ENCODE measurements at regions not wholly inside any gene's neighbourhood (a gene's known extent, or its start where the extent isn't known, plus 50 kb on each side); places are given as distances from the start of the nearest gene placed in this dataset.

GRCh38 chr9:25948182-25948581 lies 269.9 kb upstream of the TUSC1 start:
- POLR2A ChIA-PET = interaction anchor here (0.6 kb wide), 1 partner anchor 136 kb away, joined by 3 read pairs; no protein-coding TSS in a partner anchor
- intact Hi-C loops (cut with micrococcal nuclease; ENCODE audit: unreplicated experiment) = no loop called here
- ATAC-seq (no peak), DNase-seq (ENCODE audit: low read depth, low spot score) (no peak)
- Histone ChIP-seq H3K27ac (ENCODE audit: low read length) (no peak overlapping the region), H3K9me3 (ENCODE audit: control insufficient read depth, insufficient read depth, low read depth, low read length) (no peaks in the 10 kb centered on the region), H3K4me3 (ENCODE audit: low read depth in 2 of 2, low read length in 2 of 2) (no peak overlapping the region), H3K36me3 (ENCODE audit: control insufficient read depth, insufficient read depth, low read length) (no peaks in the 10 kb centered on the region), H3K4me1 (ENCODE audit: control insufficient read depth, insufficient read depth, low read length) (no peaks in the 10 kb centered on the region), H3K27me3 (ENCODE audit: control insufficient read depth, insufficient read depth, low read length) (no peaks in the 10 kb centered on the region)
- in situ Hi-C loops (cut with HindIII; ENCODE audit: low pct_unique_long_range_greater_than_20kb, low sequenced_read_pairs) = no loop called here
- CTCF ChIA-PET = no interaction called here
- TF ChIP-seq REST (IDR thresholded peaks at IDR 0.05; ENCODE audit: insufficient read depth in 1 of 2, low read depth in 2 of 2, low read length in 1 of 2) = no peak
- no peak for TF ChIP-seq TCF7L2 (IDR thresholded peaks at IDR 0.05; ENCODE audit: low read depth, low read length)
- TF ChIP-seq POLR2AphosphoS5 (IDR thresholded peaks at IDR 0.05; ENCODE audit: low read depth, low read length) = no peak
- no peak for TF ChIP-seq CTCF (IDR thresholded peaks at IDR 0.05)
- TF ChIP-seq SIN3A (IDR thresholded peaks at IDR 0.05; ENCODE audit: borderline replicate concordance, insufficient read depth, low read depth, low read length) = no peak
- no TSS peak for BruUV-seq (replicated peaks)

- Histone ChIP-seq H3K9me3 (ENCODE audit: control insufficient read depth, insufficient read depth, low read depth, low read length) (no peaks in the 10 kb centered on the region), H3K36me3 (ENCODE audit: control insufficient read depth, insufficient read depth, low read length) (no peaks in the 10 kb centered on the region), H3K4me3 (ENCODE audit: low read depth in 2 of 2, low read length in 2 of 2) (no peak overlapping the region), H3K4me1 (ENCODE audit: control insufficient read depth, insufficient read depth, low read length) (no peaks in the 10 kb centered on the region), H3K27ac (ENCODE audit: low read length) (no peak overlapping the region), H3K27me3 (ENCODE audit: control insufficient read depth, insufficient read depth, low read length) (no peaks in the 10 kb centered on the region)
- ATAC-seq (no peak), DNase-seq (ENCODE audit: low read depth, low spot score) (no peak)
- in situ Hi-C loops (cut with HindIII; ENCODE audit: low pct_unique_long_range_greater_than_20kb, low sequenced_read_pairs) = no loop called here
- ChIA-PET CTCF (no interaction called here), POLR2A (no interaction called here)
- intact Hi-C loops (cut with micrococcal nuclease; ENCODE audit: unreplicated experiment) = no loop called here
- TF ChIP-seq POLR2AphosphoS5 (IDR thresholded peaks at IDR 0.05; ENCODE audit: low read depth, low read length) = no peak
- TF ChIP-seq REST (IDR thresholded peaks at IDR 0.05; ENCODE audit: insufficient read depth in 1 of 2, low read depth in 2 of 2, low read length in 1 of 2) = no peak
- TF ChIP-seq CTCF (IDR thresholded peaks at IDR 0.05) = no peak
- no peak for TF ChIP-seq TCF7L2 (IDR thresholded peaks at IDR 0.05; ENCODE audit: low read depth, low read length)
- no peak for TF ChIP-seq SIN3A (IDR thresholded peaks at IDR 0.05; ENCODE audit: borderline replicate concordance, insufficient read depth, low read depth, low read length)
- no TSS peak for BruUV-seq (replicated peaks)
Observed at GRCh38 chr9:25939126-25939525, 260.9 kb upstream of the TUSC1 start.
